Left ventricle myocardium superior (tissue), 1 donor: ENCODE measurements at regions not wholly inside any gene's neighbourhood (a gene's known extent, or its start where the extent isn't known, plus 50 kb on each side); places are given as distances from the start of the nearest gene placed in this dataset.

Experiments used
- ATAC-seq: fragments of 200-7000 bp; cut with Tn5 transposase; one replicate; pipeline ENCODE4 v1.9.1; 2020; ENCODE audit warnings: mild to moderate bottlenecking, moderate library complexity
- DNase-seq: peaks from one replicate; pipeline ENCODE4 v3.0.0-alpha.2; 2020
- intact Hi-C: fragments of 100-400 bp; cut with micrococcal nuclease; formaldehyde crosslinking; loops from one replicate; pipeline ENCODE4 v1.11.0; 2022
- donor health status: DM: no; HTN: yes; CAD: no; lungs with severe emphysema.

DNA sequence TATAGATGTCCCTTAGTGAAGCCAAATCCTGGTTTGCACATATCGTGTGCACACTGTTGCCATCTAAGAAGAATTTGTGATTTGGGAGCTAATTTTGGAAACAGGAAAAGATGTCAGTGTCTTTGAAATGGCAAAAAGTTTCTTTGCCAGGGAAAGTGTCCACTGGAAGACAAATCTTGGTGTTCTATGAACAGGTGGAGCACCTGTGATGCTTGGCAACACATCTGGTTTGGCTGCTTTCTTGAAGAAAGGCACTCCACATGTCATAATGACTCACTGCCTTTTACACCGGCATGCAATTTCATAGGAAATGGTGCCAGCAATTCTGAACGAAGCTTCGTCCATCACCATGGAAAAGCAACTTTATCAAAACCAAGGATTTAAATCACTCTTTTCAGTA lies 1040.0 kb upstream of the MAP3K7 start:
- intact Hi-C loops = no loop called here
- ATAC-seq (no peak), DNase-seq (no peak)

DNA sequence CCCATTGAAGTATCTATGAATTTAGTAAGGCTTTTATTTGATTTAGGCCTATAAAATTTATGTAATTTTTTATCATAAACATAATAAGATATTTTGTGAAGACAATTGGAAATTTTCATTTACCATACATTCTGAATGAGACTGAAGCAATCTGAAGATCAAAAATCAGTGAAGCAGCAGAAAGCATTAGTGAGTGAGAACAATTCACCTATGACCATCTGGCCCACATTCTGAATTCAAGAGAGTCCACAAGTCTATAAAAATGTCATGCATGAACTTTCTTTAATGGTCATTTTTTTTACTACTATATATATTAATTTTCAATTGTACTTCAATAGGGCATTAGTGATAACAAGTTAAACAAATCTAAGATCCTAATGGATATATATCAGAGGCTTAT lies 1026.6 kb upstream of the MAP3K7 start:
- intact Hi-C loops = no loop called here
- no peak for DNase-seq
- ATAC-seq = no peak

- no peak for ATAC-seq
- intact Hi-C loops = no loop called here
Measured at GRCh38 chr6:91611190-91611589, 1024.3 kb upstream of the MAP3K7 start.

DNA sequence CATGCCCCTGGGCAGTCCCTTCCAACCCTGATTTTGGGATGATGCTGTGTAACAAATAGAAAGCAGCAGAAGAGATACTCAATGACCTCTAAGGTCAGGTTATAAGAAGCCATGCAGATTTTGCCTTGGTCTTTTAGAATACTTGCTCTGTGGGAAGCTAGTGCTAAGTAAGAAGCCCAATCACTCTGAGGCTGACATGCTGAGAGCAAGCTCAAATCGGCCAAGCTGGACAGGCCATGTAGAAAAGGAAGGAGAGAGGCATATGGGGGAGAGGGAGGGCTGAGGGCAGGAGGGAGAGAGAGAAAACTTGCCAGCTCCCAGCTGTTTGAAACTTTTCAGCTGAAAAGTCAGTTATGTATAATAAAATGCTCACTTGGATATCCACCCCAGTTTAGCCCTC lies 1021.6 kb upstream of the MAP3K7 start:
- ATAC-seq = no peak
- intact Hi-C loops = no loop called here

More at GRCh38 chr6:91611190-91611589, 1024.3 kb upstream of the MAP3K7 start:
- DNase-seq = no peak

DNA sequence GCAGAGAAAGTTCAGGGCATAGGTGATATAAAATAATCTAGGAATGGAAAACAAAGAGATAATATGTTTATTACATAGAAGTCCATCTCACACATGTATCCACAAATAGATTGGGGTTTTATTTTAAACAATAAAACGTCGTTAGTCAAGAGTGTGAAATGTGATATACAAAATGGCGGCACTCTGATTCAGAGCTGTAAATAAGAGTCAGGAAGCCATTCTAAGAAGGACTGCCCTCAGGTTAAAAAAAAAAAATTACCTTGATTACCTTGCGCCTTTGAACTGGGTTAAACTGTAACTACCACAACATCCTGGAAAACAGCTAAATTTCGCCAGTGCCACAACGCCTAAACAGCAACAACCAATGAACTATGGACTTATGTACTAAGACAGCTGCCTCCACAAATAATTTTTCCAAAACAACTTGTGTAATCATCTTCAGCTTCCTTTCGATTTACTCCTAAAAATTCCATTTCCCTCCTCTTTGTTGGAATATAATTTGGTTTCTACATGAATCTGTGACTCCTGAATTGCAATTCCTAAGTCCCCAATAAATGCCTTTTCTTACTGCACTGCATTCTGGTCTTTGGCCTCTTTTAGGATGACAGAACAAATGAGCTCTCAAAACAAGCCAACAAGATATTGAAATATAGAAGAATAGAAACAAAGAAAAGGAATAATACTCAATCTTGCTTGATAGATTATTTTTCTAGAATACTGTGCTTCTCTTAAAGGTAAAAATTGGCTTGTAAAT lies 1019.5 kb upstream of the MAP3K7 start:
- ATAC-seq = no peak

More for the DNA sequence above, 1021.6 kb upstream of the MAP3K7 start:
- no peak for DNase-seq

DNA sequence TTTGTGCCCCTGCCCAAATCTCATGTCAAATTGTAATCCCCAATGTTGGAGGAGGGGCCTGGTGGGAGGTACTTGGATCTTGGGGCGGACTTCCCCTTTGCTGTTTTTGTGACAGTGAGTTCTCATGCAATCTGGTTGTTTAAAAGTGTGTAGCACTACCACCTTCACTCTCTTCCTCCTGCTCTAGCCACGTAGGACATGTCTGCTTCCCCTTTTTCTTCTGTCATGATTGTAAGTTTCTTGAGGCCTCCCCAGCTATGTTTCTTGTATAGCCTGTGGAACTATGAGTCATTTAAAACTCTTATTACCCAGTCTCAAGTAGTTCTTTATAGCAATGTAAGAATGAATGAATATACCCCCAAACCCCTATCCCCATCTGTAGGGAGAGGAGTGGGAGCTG lies 1013.7 kb upstream of the MAP3K7 start:
- ATAC-seq (no peak), DNase-seq (no peak)
- intact Hi-C loops = no loop called here

More for the DNA sequence above, 1019.5 kb upstream of the MAP3K7 start:
- no peak for DNase-seq
- intact Hi-C loops = no loop called here

GRCh38 chr6:91590191-91590590 lies 1003.3 kb upstream of the MAP3K7 start:
- ATAC-seq (no peak), DNase-seq (no peak)
- intact Hi-C loops = no loop called here

DNA sequence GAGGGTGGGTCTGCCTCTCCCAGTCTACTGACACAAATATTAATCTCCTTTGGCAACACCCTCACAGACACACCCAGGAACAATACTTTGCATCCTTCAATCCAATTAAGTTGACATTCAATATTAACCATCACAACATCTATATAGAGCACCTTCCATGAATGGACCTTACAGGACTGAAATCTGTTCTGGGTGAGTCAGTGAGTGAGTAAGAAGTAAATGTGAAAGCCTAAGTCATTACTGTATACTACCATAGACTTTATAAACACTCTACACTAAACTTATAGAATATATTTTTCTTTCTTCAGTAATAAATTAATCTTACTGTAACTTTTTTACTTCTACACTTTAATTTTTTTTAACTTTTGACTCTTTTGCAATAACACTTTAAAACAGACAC lies 993.8 kb upstream of the MAP3K7 start:
- no peak for ATAC-seq
- intact Hi-C loops = no loop called here

DNA sequence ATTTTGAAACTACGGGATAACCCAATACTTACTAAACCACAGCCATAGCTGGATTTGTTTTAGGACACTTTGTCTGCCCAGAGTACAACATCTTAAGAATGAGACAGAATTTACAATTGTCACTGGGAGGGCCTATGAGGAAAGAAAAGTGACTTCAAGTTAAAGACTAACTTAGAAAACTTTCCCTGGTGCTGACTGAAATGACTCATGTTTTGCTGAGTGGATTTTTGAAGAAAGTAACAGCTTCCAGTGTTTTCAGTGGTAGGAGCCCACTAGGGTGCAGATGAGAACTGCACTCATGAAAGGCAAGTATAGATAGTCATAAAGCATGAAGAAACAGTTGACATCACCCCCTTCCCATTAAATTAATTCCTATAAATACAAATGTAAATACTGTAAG lies 988.2 kb upstream of the MAP3K7 start:
- DNase-seq = no peak
- intact Hi-C loops = no loop called here
- ATAC-seq = no peak

More for the DNA sequence above, 993.8 kb upstream of the MAP3K7 start:
- no peak for DNase-seq

- intact Hi-C loops = no loop called here
- ATAC-seq = no peak
Measured at GRCh38 chr6:91573826-91574416, 987.0 kb upstream of the MAP3K7 start.

GRCh38 chr6:91572878-91573277 lies 986.0 kb upstream of the MAP3K7 start:
- DNase-seq (no peak), ATAC-seq (no peak)
- intact Hi-C loops = no loop called here

More at GRCh38 chr6:91573826-91574416, 987.0 kb upstream of the MAP3K7 start:
- DNase-seq = no peak

DNA sequence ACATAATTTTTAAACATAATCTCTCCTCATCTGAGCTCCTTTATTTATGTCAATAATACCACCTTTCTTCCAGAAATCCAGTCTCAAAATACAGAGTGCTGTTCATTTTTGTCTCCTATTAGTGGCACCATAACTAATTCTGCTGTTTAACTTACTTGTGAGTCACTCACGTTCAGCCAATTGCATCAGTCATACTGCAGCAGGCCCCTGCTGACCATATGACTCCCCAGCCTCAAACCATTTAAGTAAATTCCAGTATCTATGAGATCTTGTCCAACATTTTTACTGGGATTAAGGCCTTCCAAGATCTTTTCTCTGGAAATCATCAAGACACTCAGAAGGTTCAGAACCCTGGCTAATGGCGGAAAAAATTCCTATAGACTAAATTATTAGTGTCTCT lies 982.2 kb upstream of the MAP3K7 start:
- ATAC-seq = no peak
- intact Hi-C loops = no loop called here
- DNase-seq = no peak

GRCh38 chr6:91566467-91566866 lies 979.6 kb upstream of the MAP3K7 start:
- ATAC-seq = no peak

GRCh38 chr6:91565207-91565606 lies 978.3 kb upstream of the MAP3K7 start:
- no peak for ATAC-seq
- intact Hi-C loops = no loop called here
- no peak for DNase-seq

More at GRCh38 chr6:91566467-91566866, 979.6 kb upstream of the MAP3K7 start:
- intact Hi-C loops = no loop called here
- no peak for DNase-seq

DNA sequence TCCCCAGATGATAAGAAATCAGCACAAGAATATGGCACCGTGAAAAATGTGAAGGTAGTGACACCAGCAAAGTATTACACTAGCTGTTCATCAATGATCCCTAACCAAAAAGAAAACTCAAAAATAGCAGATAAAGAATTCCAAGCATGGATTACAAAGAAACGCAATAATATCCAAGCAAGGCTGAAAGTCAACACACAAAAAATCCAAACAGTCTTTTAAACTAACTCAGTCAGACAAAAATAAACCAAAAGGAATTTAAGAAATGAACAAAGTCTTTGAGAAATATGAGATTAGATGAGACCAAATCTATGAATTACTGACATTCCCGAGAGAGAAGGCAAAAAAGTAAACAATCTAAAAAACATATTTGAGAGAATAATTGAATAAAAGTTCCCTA lies 976.1 kb upstream of the MAP3K7 start:
- DNase-seq = no peak
- ATAC-seq = no peak
- intact Hi-C loops = no loop called here

DNA sequence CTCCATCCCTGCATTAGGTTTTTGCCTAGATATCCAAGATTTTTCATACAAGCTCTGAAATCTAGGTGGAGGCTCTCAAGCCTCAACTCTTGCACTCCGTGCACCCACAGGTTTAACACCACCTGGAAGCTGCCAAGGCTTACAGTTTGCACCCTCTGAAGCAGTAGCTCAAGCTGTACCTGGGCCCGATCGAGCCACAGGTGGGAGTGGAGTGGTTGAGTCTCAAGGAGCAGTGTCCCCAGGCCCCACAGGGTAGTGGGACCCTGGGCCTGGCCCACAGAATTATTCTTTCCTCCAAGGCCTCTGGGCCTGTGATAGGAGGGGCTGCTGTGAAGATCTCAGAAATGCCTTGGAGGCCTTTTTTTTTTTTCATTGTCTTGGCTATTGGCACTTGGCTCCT lies 973.5 kb upstream of the MAP3K7 start:
- ATAC-seq (no peak), DNase-seq (no peak)
- intact Hi-C loops = no loop called here

- ATAC-seq (no peak), DNase-seq (no peak)
- intact Hi-C loops = no loop called here
Measured at GRCh38 chr6:91540902-91541301, 954.0 kb upstream of the MAP3K7 start.

GRCh38 chr6:91539456-91539855 lies 952.6 kb upstream of the MAP3K7 start:
- intact Hi-C loops = no loop called here
- no peak for DNase-seq
- no peak for ATAC-seq

DNA sequence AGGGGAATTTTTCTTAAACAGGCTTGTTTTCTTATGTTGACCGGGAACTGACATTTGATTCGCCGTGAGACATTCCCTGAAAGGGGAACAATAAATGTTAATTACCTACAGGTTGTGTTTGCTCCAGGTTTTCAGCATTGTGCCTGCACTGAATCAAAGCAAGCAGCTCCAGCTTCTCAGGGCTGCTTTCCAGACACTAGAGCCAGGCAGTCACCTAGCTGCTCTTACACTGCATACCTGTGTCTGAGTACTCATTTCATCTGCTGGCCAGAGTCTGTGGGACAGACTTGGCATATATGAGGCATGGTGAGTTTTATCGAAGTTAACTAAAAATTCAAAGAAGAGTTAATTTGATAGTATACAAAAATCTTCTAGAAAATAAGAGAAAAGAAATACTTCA lies 951.8 kb upstream of the MAP3K7 start:
- ATAC-seq (no peak), DNase-seq (no peak)
- intact Hi-C loops = no loop called here

- intact Hi-C loops = no loop called here
- no peak for DNase-seq
- no peak for ATAC-seq
Measured at GRCh38 chr6:91534614-91535013, 947.7 kb upstream of the MAP3K7 start.

DNA sequence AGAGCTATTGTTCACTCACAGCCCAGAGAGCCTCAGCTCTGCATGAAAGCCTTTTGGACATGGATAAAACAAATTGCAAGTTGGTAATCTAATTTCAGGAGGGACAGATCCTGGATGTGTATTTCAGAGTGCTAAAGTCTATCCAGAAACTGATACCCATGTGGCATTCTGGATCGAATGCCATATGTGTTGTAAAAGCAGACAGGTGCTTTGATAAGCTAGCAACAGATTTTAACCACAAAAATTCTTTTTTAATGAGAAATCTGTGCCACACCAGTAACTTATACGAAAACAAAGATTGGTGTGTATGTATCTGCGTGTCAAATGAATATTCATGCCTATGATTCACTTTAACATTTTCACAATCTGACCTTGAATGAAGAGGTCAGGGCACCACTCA lies 936.6 kb upstream of the MAP3K7 start:
- ATAC-seq (no peak), DNase-seq (no peak)
- intact Hi-C loops = no loop called here
